HG03354 (cell line): ENCODE measurements at regions not wholly inside any gene's neighbourhood (a gene's known extent, or its start where the extent isn't known, plus 50 kb on each side); places are given as distances from the start of the nearest gene placed in this dataset.

Experiments
- ATAC-seq: cut with Tn5 transposase; IDR thresholded peaks from one replicate; pipeline ENCODE4 v1.9.1; 2021; ENCODE audit warnings: mild to moderate bottlenecking; ENCODE audit not compliant: unreplicated experiment, poor library complexity, severe bottlenecking

- ATAC-seq, result no peak
Observed at GRCh38 chr4:123024710-123025109, 102.3 kb upstream of the NUDT6 start.

- no peak for ATAC-seq
Observed at GRCh38 chr4:123025398-123025797, 103.0 kb upstream of the NUDT6 start.

- ATAC-seq, result peak; percentile 70
Observed at GRCh38 chr4:123026015-123026414, 103.6 kb upstream of the NUDT6 start.

- no peak for ATAC-seq
Observed at GRCh38 chr4:123031664-123032063, 109.3 kb upstream of the NUDT6 start.

GRCh38 chr4:123034023-123034422 lies 111.6 kb upstream of the NUDT6 start:
- no peak for ATAC-seq

- ATAC-seq, result no peak
Observed at GRCh38 chr4:123035239-123035638, 112.8 kb upstream of the NUDT6 start.

GRCh38 chr4:123037804-123038203 lies 115.4 kb upstream of the NUDT6 start:
- ATAC-seq, result no peak

GRCh38 chr4:123042095-123042494 lies 119.7 kb upstream of the NUDT6 start:
- no peak for ATAC-seq

- no peak for ATAC-seq
Observed at GRCh38 chr4:123043013-123043412, 120.6 kb upstream of the NUDT6 start.

- ATAC-seq, result no peak
Observed at GRCh38 chr4:123043793-123044425, 121.5 kb upstream of the NUDT6 start.

- no peak for ATAC-seq
Observed at GRCh38 chr4:123046096-123046495, 123.7 kb upstream of the NUDT6 start.

GRCh38 chr4:123050018-123050417 lies 127.6 kb upstream of the NUDT6 start:
- no peak for ATAC-seq

GRCh38 chr4:123052007-123052406 lies 129.6 kb upstream of the NUDT6 start:
- no peak for ATAC-seq

- no peak for ATAC-seq
Observed at GRCh38 chr4:123055943-123056342, 133.5 kb upstream of the NUDT6 start.

GRCh38 chr4:123060039-123060770 lies 137.8 kb upstream of the NUDT6 start:
- no peak for ATAC-seq

- ATAC-seq, result no peak
Observed at GRCh38 chr4:123064390-123064789, 142.0 kb upstream of the NUDT6 start.

- no peak for ATAC-seq
Observed at GRCh38 chr4:123068081-123068480, 145.7 kb upstream of the NUDT6 start.

- no peak for ATAC-seq
Observed at GRCh38 chr4:123072060-123072459, 149.7 kb upstream of the NUDT6 start.

- peak; percentile 76 for ATAC-seq
Observed at GRCh38 chr4:123073650-123074049, 151.3 kb upstream of the NUDT6 start.

GRCh38 chr4:123077330-123077729 lies 154.9 kb upstream of the NUDT6 start:
- ATAC-seq, result no peak

GRCh38 chr4:123081971-123082370 lies 159.6 kb upstream of the NUDT6 start:
- ATAC-seq, result no peak

GRCh38 chr4:123083646-123084045 lies 161.2 kb upstream of the NUDT6 start:
- ATAC-seq, result no peak
